ENCODE measurements at regions not wholly inside any gene's neighbourhood (a gene's known extent, or its start where the extent isn't known, plus 50 kb on each side); places are given as distances from the start of the nearest gene placed in this dataset.

DNA sequence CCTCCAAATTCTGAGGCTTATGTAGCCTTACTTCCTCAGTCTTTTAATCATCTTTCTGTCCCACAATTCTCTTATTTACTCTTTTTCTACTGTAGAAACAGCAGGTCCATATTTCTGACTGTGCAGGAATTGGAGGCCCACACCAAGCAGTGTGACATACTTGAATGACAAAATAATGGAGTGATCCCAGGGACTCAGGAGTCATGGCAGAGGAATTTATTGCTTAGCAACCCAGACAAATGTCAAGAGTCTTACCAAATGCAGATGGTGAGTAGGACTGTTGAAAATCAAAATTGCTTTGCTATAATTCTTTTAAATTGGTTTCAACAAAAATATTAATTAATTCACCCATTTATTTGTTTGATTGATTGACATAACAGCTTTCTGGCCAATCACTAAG is 59.9 kb downstream of the HTR1B start:
- DNase-seq = peak; percentile 38

DNA sequence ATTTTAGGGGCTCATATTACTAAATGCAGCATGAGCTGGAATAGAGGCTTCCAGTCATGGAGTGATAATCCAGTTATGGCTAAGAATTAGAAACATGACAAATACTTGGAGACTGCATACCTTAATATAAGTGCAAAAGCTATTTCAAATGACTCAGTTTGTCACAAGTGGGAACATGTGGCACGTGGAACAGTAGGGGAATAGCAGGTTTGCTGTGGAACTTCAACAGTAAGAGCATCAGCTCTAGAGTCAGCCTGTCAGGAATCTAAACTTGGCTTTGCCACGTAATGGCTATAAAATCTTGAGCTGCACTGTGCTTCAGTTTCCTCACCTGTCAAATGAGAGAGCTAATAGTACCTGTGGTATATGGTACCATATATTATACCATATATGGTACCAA is 62.1 kb downstream of the HTR1B start:
- no peak for DNase-seq

GRCh38 chr6:77397561-77397960 is 65.7 kb downstream of the HTR1B start:
- DNase-seq = no peak

DNA sequence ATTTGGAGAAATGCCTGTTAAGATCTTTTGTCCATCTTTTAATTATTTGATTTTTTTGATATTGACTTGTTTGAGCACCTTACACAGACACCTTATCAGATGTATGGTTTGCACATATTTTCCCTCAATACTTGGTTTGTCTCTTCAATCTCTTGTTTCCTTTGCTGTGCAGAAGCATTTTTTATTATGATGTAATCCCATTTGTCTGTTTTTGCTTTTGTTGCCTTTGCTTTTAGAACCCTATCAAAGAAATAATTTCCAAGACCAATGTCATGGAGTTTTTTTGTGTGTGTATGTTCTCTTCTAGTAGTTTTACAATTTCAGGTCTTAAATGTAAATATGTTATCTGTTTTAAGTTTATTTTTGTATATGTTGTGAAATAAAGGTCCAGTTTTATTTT is 73.9 kb downstream of the HTR1B start:
- no peak for DNase-seq

GRCh38 chr6:77383026-77383425 is 80.3 kb downstream of the HTR1B start:
- no peak for DNase-seq

- no peak for DNase-seq
Observed at GRCh38 chr6:77373955-77374354, 89.3 kb downstream of the HTR1B start.

DNA sequence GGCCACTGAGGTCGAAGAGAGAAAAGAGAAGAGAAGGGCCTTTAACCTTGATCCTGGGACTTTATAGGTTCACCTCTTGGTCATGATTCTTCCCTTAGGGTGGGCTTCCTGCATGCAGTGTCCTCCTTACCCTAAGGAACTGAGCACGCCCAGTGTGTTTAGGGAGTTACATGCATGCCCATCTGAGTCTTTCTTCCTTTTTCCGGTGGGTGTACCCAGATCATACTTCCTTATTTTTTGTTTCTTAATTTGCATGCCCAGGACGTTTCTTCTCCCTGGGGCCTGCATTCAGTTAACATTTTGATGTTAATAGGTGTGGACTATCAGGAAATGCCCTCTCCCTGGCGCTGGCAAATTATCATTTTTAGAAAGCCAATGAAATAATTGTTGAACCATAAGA is 91.5 kb downstream of the HTR1B start:
- no peak for DNase-seq

DNA sequence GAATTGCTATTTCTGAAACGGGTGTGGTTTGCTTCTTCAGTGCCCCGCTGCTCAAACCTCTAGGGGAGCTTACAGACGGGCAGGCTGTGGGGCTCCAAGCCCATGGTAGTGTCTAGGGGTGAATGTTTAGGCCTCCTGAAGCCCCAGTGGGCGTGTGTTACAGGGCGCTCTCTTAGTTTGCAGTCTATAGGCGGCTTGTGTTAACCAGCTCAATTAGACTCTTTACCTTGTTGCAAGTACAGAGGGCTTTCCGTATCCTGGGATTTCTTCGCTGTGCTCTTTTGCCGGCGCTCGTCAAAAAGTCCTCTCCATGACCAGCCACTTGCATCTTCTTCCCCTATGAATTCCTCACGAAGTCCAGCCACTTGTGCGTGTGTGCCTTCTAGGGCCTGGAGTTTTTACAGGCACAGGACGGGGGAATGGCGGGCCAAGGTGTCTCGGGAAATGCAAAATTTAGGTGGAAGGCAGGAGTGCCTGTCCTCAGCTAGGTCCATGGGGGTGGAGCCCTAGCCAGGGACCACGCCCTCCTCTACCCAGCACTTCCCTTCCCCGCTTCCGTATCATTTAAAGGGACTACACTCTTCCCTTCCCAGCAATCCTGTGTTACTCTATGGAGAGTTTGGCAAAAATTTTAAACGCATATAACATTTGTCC is 94.5 kb downstream of the HTR1B start:
- no peak for DNase-seq

DNA sequence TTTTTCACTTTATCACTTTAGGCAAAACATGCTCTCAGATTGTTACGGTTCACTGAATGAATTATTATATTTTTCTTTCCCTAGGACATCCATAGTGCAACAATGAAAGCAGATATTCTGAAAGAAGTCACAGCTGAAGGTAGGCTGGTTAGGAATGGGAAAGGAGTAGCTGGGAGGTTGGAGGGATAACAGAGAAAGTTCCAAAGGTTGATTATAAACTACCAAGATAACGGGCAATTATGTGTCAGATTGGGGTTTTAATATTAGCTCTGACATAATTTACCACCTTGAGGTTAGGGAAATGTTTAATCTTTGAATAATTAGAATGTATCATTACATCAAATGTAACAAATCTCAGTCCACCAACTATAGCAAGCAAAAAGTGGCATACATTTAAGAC is 96.5 kb downstream of the HTR1B start:
- no peak for DNase-seq

DNA sequence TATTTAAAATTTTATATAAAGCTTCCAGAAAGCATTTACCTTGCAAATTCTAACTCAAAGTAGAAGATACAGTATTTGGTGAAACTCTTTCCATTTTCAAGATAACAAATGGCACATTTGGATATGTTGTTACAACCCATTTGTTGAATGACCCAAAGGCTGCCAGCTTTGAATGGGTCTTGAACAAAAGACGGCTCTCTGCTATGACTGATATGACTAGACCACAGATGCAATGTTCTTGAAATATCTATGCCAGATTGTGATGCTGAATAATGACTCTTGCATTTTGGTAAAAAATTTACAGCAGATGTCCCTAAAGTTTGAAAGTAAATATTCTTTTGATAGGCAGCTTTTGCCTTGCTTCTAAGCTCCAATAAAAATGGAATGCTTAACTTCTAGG is 99.6 kb downstream of the HTR1B start:
- DNase-seq = no peak

- DNase-seq = no peak
Observed at GRCh38 chr6:77362055-77362454, 101.2 kb downstream of the HTR1B start.

- no peak for DNase-seq
Observed at GRCh38 chr6:77361018-77361417, 102.3 kb downstream of the HTR1B start.

GRCh38 chr6:77356821-77357220 is 106.5 kb downstream of the HTR1B start:
- no peak for DNase-seq

GRCh38 chr6:77354581-77354980 is 108.7 kb downstream of the HTR1B start:
- DNase-seq = no peak

- DNase-seq = no peak
Observed at GRCh38 chr6:77353129-77353528, 110.2 kb downstream of the HTR1B start.

DNA sequence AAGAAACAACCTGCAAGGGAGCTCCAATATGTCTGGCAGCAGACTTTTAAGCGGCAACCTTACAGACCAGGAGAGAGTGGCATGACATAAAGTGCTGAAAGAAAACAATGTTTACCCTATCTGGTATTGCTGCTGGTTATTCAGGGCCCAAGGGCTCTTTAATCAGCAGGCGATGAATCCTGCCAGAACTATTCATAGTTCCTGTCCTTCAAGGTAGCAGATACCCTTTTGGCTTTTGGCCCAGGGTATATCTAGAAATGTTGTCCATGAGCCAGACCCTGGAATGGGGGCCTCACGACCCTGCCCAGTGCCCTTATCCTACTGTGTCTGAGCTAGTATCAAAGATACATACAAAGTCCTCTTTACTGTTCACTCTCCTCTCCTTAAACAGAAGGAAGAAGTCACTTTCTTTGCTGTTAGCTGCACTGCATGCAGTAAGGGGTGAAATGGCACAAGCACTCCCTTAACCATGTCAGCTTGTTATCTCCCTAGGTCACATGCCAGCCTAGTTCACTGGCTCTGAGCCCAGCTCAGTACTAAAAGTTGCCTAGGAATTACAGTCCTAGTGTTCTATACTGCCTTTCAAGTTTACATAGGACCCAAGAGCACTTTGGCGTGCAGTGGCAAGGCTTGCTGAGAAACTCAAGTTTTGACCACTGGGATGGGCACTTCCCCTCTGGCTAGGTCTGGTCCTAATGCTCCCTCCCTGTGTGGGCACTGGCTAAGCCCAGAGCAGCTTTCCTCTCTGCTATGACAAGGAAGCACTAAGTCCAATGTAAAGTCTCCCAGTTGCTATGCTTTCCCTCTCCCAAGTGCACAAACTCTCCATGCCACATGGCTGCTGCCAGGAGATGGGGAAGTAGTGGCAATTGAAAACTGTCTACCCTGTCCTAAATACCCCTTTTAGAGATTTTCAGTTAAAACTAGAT is 122.0 kb downstream of the HTR1B start:
- no peak for DNase-seq

- no peak for DNase-seq
Observed at GRCh38 chr6:77340331-77340730, 123.0 kb downstream of the HTR1B start.

DNA sequence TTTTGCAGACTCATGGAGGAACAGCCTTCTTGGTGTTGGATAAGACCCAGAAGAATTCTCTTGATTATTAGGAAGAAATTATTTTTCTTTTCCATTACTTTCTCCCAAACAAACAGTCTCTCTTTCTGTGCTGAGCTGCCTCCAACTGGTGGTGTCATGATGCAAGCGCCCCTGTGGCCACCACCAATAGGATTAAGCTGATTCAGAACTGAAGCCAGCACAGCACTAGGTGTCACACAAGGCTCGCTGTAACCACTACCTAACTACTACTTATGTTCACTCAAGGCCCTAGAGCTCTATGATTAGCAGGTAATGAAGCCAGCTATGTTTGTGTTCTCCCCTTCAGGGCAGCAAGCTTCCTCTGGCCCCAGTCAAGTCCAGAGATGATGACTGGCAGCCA is 123.4 kb downstream of the HTR1B start:
- DNase-seq = no peak

GRCh38 chr6:77337392-77337791 is 125.9 kb downstream of the HTR1B start:
- DNase-seq = no peak

DNA sequence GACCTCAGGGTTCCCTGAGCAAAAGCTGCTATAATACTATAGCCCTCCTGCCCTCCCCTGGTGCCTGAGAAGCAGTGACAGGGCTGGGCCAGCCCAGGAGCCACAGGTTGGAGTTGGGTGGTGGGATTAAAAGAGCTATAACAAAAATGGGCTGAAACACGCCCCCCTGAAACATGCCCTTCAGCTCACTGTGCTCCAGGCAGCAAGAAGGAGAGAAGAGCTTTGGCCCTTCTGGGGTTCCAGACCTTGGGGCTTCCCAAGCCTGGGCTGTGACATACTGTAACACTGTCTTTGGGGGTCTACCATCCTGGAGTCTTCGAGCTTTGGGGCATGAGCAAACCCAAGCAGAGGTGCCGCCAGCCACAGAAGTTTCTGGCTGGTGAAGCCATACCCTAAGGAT is 129.2 kb downstream of the HTR1B start:
- no peak for DNase-seq

GRCh38 chr6:77332915-77333623 is 130.2 kb downstream of the HTR1B start:
- DNase-seq = no peak

- no peak for DNase-seq
Observed at GRCh38 chr6:77326711-77327110, 136.6 kb downstream of the HTR1B start.

DNA sequence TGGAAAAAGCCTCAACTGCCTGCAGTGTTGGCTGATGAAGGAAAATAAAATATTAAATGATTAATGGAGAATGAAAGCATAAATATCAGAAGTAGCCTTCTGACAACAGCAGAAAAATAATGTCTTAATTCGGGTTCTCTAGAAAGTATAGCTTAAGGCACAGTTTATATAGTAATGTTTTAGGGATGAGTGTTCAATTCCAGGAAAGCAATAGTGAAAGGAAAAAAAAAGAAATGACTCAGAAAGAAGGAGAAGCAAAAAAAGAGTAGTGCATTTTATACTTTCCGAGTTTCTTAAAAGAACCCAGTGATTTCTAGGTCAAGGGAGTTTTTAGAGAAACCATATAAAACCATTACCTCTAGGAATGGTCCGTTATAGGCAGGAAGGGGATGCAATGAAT is 137.3 kb downstream of the HTR1B start:
- no peak for DNase-seq

Measured in skin of body (tissue), 1 donor.